ENCODE measurements at regions not wholly inside any gene's neighbourhood (a gene's known extent, or its start where the extent isn't known, plus 50 kb on each side); places are given as distances from the start of the nearest gene placed in this dataset.

- intact Hi-C loops (cut with DNase I): no loop called here
- no peak for TF ChIP-seq CTCF (IDR thresholded peaks at IDR 0.05)
- Histone ChIP-seq H3K9me3 (replicated peaks in 1 of 3) (no peaks in the 10 kb centered on the region), H3K36me3 (replicated peaks in 1 of 2) (no peaks in the 10 kb centered on the region), H3K27me3 (no peaks in the 10 kb centered on the region), H3K4me3 (no peak overlapping the region), H3K4me1 (replicated peaks in 1 of 2) (no peaks in the 10 kb centered on the region), H3K27ac (no peak overlapping the region)
- 48 to 87% (median 67%) methylated on average over 12 to 47 of the region's 47 CpGs for WGBS, 4 donors
- no peak for DNase-seq
Observed at GRCh38 chr9:118809160-118809625, 560.0 kb downstream of the BRINP1 start.

GRCh38 chr9:118829334-118829733 is 539.9 kb downstream of the BRINP1 start:
- Histone ChIP-seq H3K9me3 (replicated peaks in 1 of 3) (no peaks in the 10 kb centered on the region), H3K36me3 (replicated peaks in 1 of 2) (no peaks in the 10 kb centered on the region), H3K4me3 (no peak overlapping the region), H3K27me3 (no peaks in the 10 kb centered on the region), H3K4me1 (replicated peaks in 1 of 2) (no peaks in the 10 kb centered on the region), H3K27ac (no peak overlapping the region)
- intact Hi-C loops (cut with DNase I): no loop called here
- DNase-seq: no peak
- no peak for TF ChIP-seq POLR2A (IDR thresholded peaks at IDR 0.05)
- TF ChIP-seq CTCF (IDR thresholded peaks at IDR 0.05): peak; percentile 15 to 55 (median 42)

- intact Hi-C loops (cut with DNase I): loop anchor here in 1 of 2 donors (10.0 kb wide), 1 partner anchor 462 kb away; no protein-coding TSS in a partner anchor
- WGBS, 4 donors: 76 to 82% (median 80%) methylated on average over 5 of the region's 5 CpGs
Observed at GRCh38 chr9:118832371-118832770, 536.9 kb downstream of the BRINP1 start.

GRCh38 chr9:118836891-118837290 is 532.3 kb downstream of the BRINP1 start:
- intact Hi-C loops (cut with DNase I): loop anchor here in 1 of 2 donors (10.0 kb wide), 1 partner anchor 458 kb away; no protein-coding TSS in a partner anchor
- H3K27ac ChIP-seq: no peak overlapping the region
- no peaks in the 10 kb centered on the region for H3K27me3 ChIP-seq
- WGBS, 4 donors: 56 to 69% (median 64%) methylated on average over 2 of the region's 2 CpGs
- no peaks in the 10 kb centered on the region for H3K36me3 ChIP-seq (replicated peaks in 1 of 2)
- TF ChIP-seq CTCF (IDR thresholded peaks at IDR 0.05) (no peak), POLR2A (IDR thresholded peaks at IDR 0.05) (no peak)
- H3K4me1 ChIP-seq (replicated peaks in 1 of 2): no peaks in the 10 kb centered on the region
- H3K4me3 ChIP-seq: no peak overlapping the region
- no peak for DNase-seq
- no peaks in the 10 kb centered on the region for H3K9me3 ChIP-seq (replicated peaks in 1 of 3)

More at GRCh38 chr9:118832371-118832770, 536.9 kb downstream of the BRINP1 start:
- TF ChIP-seq POLR2A (IDR thresholded peaks at IDR 0.05): no peak
- no peak for TF ChIP-seq CTCF (IDR thresholded peaks at IDR 0.05)
- Histone ChIP-seq H3K36me3 (replicated peaks in 1 of 2) (no peaks in the 10 kb centered on the region), H3K9me3 (replicated peaks in 1 of 3) (no peaks in the 10 kb centered on the region), H3K4me1 (replicated peaks in 1 of 2) (no peaks in the 10 kb centered on the region), H3K4me3 (no peak overlapping the region), H3K27ac (no peak overlapping the region), H3K27me3 (no peaks in the 10 kb centered on the region)
- DNase-seq: no peak

Measured in adrenal gland (tissue), 9 donors.